HG03520 (cell line): ENCODE measurements at regions not wholly inside any gene's neighbourhood (a gene's known extent, or its start where the extent isn't known, plus 50 kb on each side); places are given as distances from the start of the nearest gene placed in this dataset.

Source experiments
- ATAC-seq: cut with Tn5 transposase; IDR thresholded peaks from one replicate; pipeline ENCODE4 v1.9.1; 2021; ENCODE audit warnings: mild to moderate bottlenecking, moderate library complexity; ENCODE audit not compliant: unreplicated experiment

GRCh38 chr2:163281717-163282116, 443.1 kb upstream of the KCNH7 start:
- ATAC-seq = no peak

GRCh38 chr2:163269374-163270021, 430.9 kb upstream of the KCNH7 start:
- ATAC-seq = no peak

GRCh38 chr2:163266772-163267171, 428.2 kb upstream of the KCNH7 start:
- no peak for ATAC-seq

- no peak for ATAC-seq
Measured at GRCh38 chr2:163265562-163265961, 427.0 kb upstream of the KCNH7 start.

GRCh38 chr2:163264341-163264740, 425.8 kb upstream of the KCNH7 start:
- no peak for ATAC-seq

- ATAC-seq = no peak
Measured at GRCh38 chr2:163259489-163259888, 420.9 kb upstream of the KCNH7 start.

GRCh38 chr2:163255086-163255485, 416.5 kb upstream of the KCNH7 start:
- ATAC-seq = no peak

GRCh38 chr2:163253621-163254285, 415.2 kb upstream of the KCNH7 start:
- no peak for ATAC-seq

GRCh38 chr2:163252199-163252598, 413.6 kb upstream of the KCNH7 start:
- ATAC-seq = no peak

GRCh38 chr2:163248376-163249253, 410.0 kb upstream of the KCNH7 start:
- no peak for ATAC-seq

GRCh38 chr2:163247847-163248220, 409.3 kb upstream of the KCNH7 start:
- no peak for ATAC-seq

- ATAC-seq = no peak
Measured at GRCh38 chr2:163247156-163247846, 408.7 kb upstream of the KCNH7 start.

- ATAC-seq = no peak
Measured at GRCh38 chr2:163246135-163246534, 407.6 kb upstream of the KCNH7 start.

- no peak for ATAC-seq
Measured at GRCh38 chr2:163236553-163236952, 398.0 kb upstream of the KCNH7 start.

GRCh38 chr2:163231666-163232065, 393.1 kb upstream of the KCNH7 start:
- no peak for ATAC-seq

- ATAC-seq = no peak
Measured at GRCh38 chr2:163213661-163214081, 375.1 kb upstream of the KCNH7 start.

- ATAC-seq = no peak
Measured at GRCh38 chr2:163210430-163210918, 371.9 kb upstream of the KCNH7 start.

- no peak for ATAC-seq
Measured at GRCh38 chr2:163207693-163208370, 369.3 kb upstream of the KCNH7 start.

- no peak for ATAC-seq
Measured at GRCh38 chr2:163205589-163206254, 367.2 kb upstream of the KCNH7 start.

GRCh38 chr2:163200741-163201140, 362.2 kb upstream of the KCNH7 start:
- ATAC-seq = no peak
